K562 (cell line): ENCODE measurements at regions not wholly inside any gene's neighbourhood (a gene's known extent, or its start where the extent isn't known, plus 50 kb on each side); places are given as distances from the start of the nearest gene placed in this dataset.

ENCODE experiments used
- ATAC-seq: fragments of 200-7000 bp; cut with Tn5 transposase; 3 replicates; pipeline ENCODE4 v1.9.1; 2020; ENCODE audit warnings: moderate library complexity
- BruUV-seq: library from RNA; stranded (reverse); fragments of 400-500 nt; replicated peaks from 2 replicates; lab custom pipeline; 2021; lab: Mats Ljungman, UMichigan
- CTCF ChIA-PET: fragments of 300-600 bp; formaldehyde crosslinking; extraction: SDS; loops from one replicate; lab custom pipeline; 2021; ENCODE audit warnings: low intra/inter-chr PET ratio; lab: Yijun Ruan, JAX
- POLR2A ChIA-PET: fragments of 300-600, 350-650 bp; sonication (Branson Sonifier 250); formaldehyde crosslinking; extraction: SDS; loops from one replicate; lab custom pipeline; 2021; ENCODE audit warnings: antibody characterized with exemption, inconsistent platforms; lab: Yijun Ruan, JAX
- DNase-seq, 4 experiments: peaks; one replicate each; pipeline versions ENCODE4 v3.0.0 to v3.0.0-alpha.2; 2011 to 2018; ENCODE audit warnings: low spot score in 3 of 4, mixed read lengths in 3 of 4; ENCODE audit errors: extremely low read depth in 1 of 4
- FAIRE-seq: peaks from 2 replicates; lab custom pipeline; 2011; peaks lifted over from hg19 to GRCh38; lab: Jason Lieb, UNC
- H2AFZ ChIP-seq: 2 replicates; pipeline ENCODE4 v1.6.0; 2011; ENCODE audit warnings: low read depth, low read length, control low read depth, inconsistent platforms
- H3K27ac ChIP-seq: fragments of 200-600 bp; 3 replicates; pipeline ENCODE4 v1.8.0; 2011; ENCODE audit warnings: low read depth, mild to moderate bottlenecking, control low read depth, inconsistent platforms, low read length, moderate library complexity, mixed read lengths; ENCODE audit errors: extremely low read depth
- H3K27me3 ChIP-seq, 2 experiments: fragments of 300-600 bp in 1 of 2; 2 replicates in 1 of 2; 3 replicates in 1 of 2; pipeline versions ENCODE4 v1.6.0 to v1.8.0; 2011; ENCODE audit warnings: inconsistent platforms in 2 of 2, low read length in 2 of 2, mild to moderate bottlenecking in 1 of 2, mixed read lengths in 1 of 2, moderate library complexity in 1 of 2; ENCODE audit not compliant: control insufficient read depth in 2 of 2, insufficient read depth in 2 of 2
- H3K36me3 ChIP-seq: fragments of 300-600 bp; 3 replicates; pipeline ENCODE4 v1.8.0; 2011; ENCODE audit warnings: mild to moderate bottlenecking, low read length, inconsistent platforms; ENCODE audit not compliant: control insufficient read depth, insufficient read depth
- H3K4me1 ChIP-seq, 2 experiments: fragments of 200-600 bp in 1 of 2; replicated peaks in 1 of 2; 2 replicates in 1 of 2; 3 replicates in 1 of 2; pipeline versions ENCODE4 v1.5.1 to v1.8.0; 2011; ENCODE audit warnings: inconsistent platforms in 2 of 2, low read length in 2 of 2, mild to moderate bottlenecking in 1 of 2, mixed read lengths in 1 of 2, moderate library complexity in 1 of 2; ENCODE audit not compliant: control insufficient read depth in 2 of 2, insufficient read depth in 2 of 2
- H3K4me2 ChIP-seq: 2 replicates; pipeline ENCODE4 v1.6.1; 2011; ENCODE audit warnings: low read length, control low read depth, inconsistent platforms, mixed read lengths; ENCODE audit not compliant: insufficient read depth
- H3K4me3 ChIP-seq: fragments of 200-600 bp; sonication (generic), shearing (Covaris generic); 2 replicates; pipeline ENCODE4 v1.5.1; 2016; ENCODE audit warnings: control low read depth, inconsistent platforms
- H3K79me2 ChIP-seq: fragments of 200-600 bp; 3 replicates; pipeline ENCODE4 v1.8.0; 2011; ENCODE audit warnings: low read length, inconsistent platforms; ENCODE audit not compliant: control insufficient read depth, insufficient read depth
- H3K9ac ChIP-seq, 2 experiments: 2 replicates each; pipeline versions ENCODE4 v1.6.0 to v1.6.1; 2011; ENCODE audit warnings: low read depth in 2 of 2, low read length in 2 of 2, control low read depth in 1 of 2, inconsistent platforms in 1 of 2, mild to moderate bottlenecking in 1 of 2, mixed read lengths in 1 of 2; ENCODE audit not compliant: insufficient read depth in 1 of 2
- H3K9me1 ChIP-seq: one replicate; pipeline ENCODE4 v1.6.0; 2011; ENCODE audit warnings: inconsistent platforms, mild to moderate bottlenecking, low read length, moderate library complexity; ENCODE audit not compliant: control insufficient read depth, insufficient read depth
- H3K9me3 ChIP-seq: replicated peaks from 2 replicates; pipeline ENCODE4 v1.5.1; 2011; ENCODE audit warnings: low read depth, low read length, inconsistent platforms; ENCODE audit not compliant: control insufficient read depth, insufficient read depth
- H4K20me1 ChIP-seq: replicated peaks from 2 replicates; pipeline ENCODE4 v1.6.1; 2011; ENCODE audit warnings: low read length, inconsistent platforms, mixed read lengths; ENCODE audit not compliant: control insufficient read depth, insufficient read depth
- BRF1 ChIP-seq: IDR thresholded peaks from 3 replicates; pipeline ENCODE4 v1.6.1; 2011; ENCODE audit warnings: borderline replicate concordance, mild to moderate bottlenecking; ENCODE audit not compliant: insufficient read length; ENCODE audit errors: extremely low read depth
- CCAR2 ChIP-seq: fragments of 200-400 bp; formaldehyde crosslinking; IDR thresholded peaks from 2 replicates; pipeline ENCODE4 v1.6.1; 2017; ENCODE audit warnings: mild to moderate bottlenecking, low read depth, low read length
- HMGN3 ChIP-seq: IDR thresholded peaks from 2 replicates; pipeline ENCODE4 v1.6.1; 2011; ENCODE audit warnings: borderline replicate concordance, low read depth, mild to moderate bottlenecking, mixed read lengths, low read length; ENCODE audit not compliant: insufficient read length; ENCODE audit errors: extremely low read depth
- IRF2 ChIP-seq: sonication (generic); formaldehyde crosslinking; IDR thresholded peaks from 2 replicates; pipeline ENCODE4 v1.8.1; 2022; ENCODE audit warnings: mild to moderate bottlenecking, missing genetic modification reagents
- NCOA1 ChIP-seq: fragments of 450-650 bp; IDR thresholded peaks from 2 replicates; pipeline ENCODE4 v1.6.1; 2016; ENCODE audit warnings: low read depth
- NFXL1 ChIP-seq: fragments of 450-650 bp; formaldehyde crosslinking; IDR thresholded peaks from 2 replicates; pipeline ENCODE4 v1.4.0; 2021; ENCODE audit warnings: mild to moderate bottlenecking
- NR2F6 ChIP-seq: fragments of 450-650 bp; formaldehyde crosslinking; IDR thresholded peaks from 2 replicates; pipeline ENCODE4 v1.4.0; 2020; ENCODE audit warnings: mild to moderate bottlenecking
- PHB2 ChIP-seq: fragments of 450-650 bp; IDR thresholded peaks from 2 replicates; pipeline ENCODE4 v1.6.1; 2017; ENCODE audit warnings: low read depth
- RBM22 ChIP-seq: fragments of 200-400 bp; formaldehyde crosslinking; IDR thresholded peaks from 2 replicates; pipeline ENCODE4 v1.6.1; 2018; ENCODE audit warnings: low read length, low read depth; ENCODE audit not compliant: poor library complexity, severe bottlenecking
- TBP ChIP-seq: optimal IDR thresholded peaks from 2 replicates; pipeline ENCODE3; 2011; ENCODE audit warnings: low read depth, low read length, improper control_type of control experiment
- TRIM25 ChIP-seq: fragments of 450-650 bp; IDR thresholded peaks from 2 replicates; pipeline ENCODE4 v1.7.0; 2016; ENCODE audit warnings: borderline replicate concordance
- ZBTB11 ChIP-seq, 3 experiments: fragments of 200-800 bp in 1 of 3; fragments of 250-450 bp in 1 of 3; fragments of 450-650 bp in 1 of 3; sonication (Bioruptor Pico) in 1 of 3; sonication (Bioruptor generic) in 1 of 3; formaldehyde crosslinking in 1 of 3; IDR thresholded peaks; 2 replicates each; pipeline versions ENCODE4 v1.6.1 to v1.8.0; 2016 to 2022; ENCODE audit warnings: mild to moderate bottlenecking in 2 of 3, missing genetic modification characterization in 2 of 3, missing compliant biosample characterization in 1 of 3, moderate library complexity in 1 of 3
- ZKSCAN1 ChIP-seq: fragments of 150-350 bp; IDR thresholded peaks from 2 replicates; pipeline ENCODE4 v1.6.1; 2016; ENCODE audit warnings: low read depth, low read length
- ZNF431 ChIP-seq: sonication (generic); formaldehyde crosslinking; IDR thresholded peaks from 2 replicates; pipeline ENCODE4 v1.8.0; 2022; ENCODE audit warnings: mild to moderate bottlenecking, missing genetic modification reagents
- ZNF561 ChIP-seq: fragments of 450-650 bp; formaldehyde crosslinking; conservative IDR thresholded peaks from 2 replicates; pipeline ENCODE4 v1.4.0; 2020; ENCODE audit warnings: mild to moderate bottlenecking, moderate library complexity
- ZNF668 ChIP-seq: fragments of 250-450 bp; sonication (Bioruptor Pico); IDR thresholded peaks from 2 replicates; pipeline ENCODE4 v1.8.0; 2022; ENCODE audit warnings: mild to moderate bottlenecking, inconsistent platforms
- ZNF717 ChIP-seq: fragments of 250-450 bp; sonication (Bioruptor Pico); IDR thresholded peaks from 2 replicates; pipeline ENCODE4 v1.5.0; 2021
- WGBS: fragments of 100-300 bp; shearing (Covaris generic); methylation state at CpG from one replicate; pipeline ENCODE4 v1.1.6; 2016; ENCODE audit warnings: low coverage, mixed read lengths; ENCODE audit not compliant: insufficient coverage; ENCODE audit errors: missing lambda C conversion rate; 5-methylcytosine and 5-hydroxymethylcytosine counted together
- in situ Hi-C: fragments of 300-500 bp; cut with MboI; formaldehyde crosslinking; loops from 4 replicates; pipeline ENCODE4 v1.15.0; 2018; ENCODE audit warnings: inconsistent platforms, mixed read lengths
- intact Hi-C: fragments of 100-400 bp; cut with micrococcal nuclease; formaldehyde crosslinking; loops from 2 replicates; pipeline ENCODE4 v1.14.2; 2022

- WGBS: 0% methylated on average over 1 of the region's 1 CpG
- in situ Hi-C loops: no loop called here
- POLR2A ChIA-PET: no interaction called here
Observed at GRCh38 chr6:81362246-81362645, 390.2 kb downstream of the TENT5A start.

More at GRCh38 chr6:81362246-81362645, 390.2 kb downstream of the TENT5A start:
- no peaks in the 10 kb centered on the region for H3K79me2 ChIP-seq
- no peaks in the 10 kb centered on the region for H4K20me1 ChIP-seq
- CTCF ChIA-PET: no interaction called here
- intact Hi-C loops: no loop called here
- TF ChIP-seq ZNF561 (no peak), NCOA1 (no peak), ZNF717 (CRISPR knock-in tag) (no peak), IRF2 (CRISPR knock-in tag) (no peak), ZNF431 (CRISPR knock-in tag) (no peak), ZBTB11 (CRISPR knock-in tag; IDR thresholded peaks at IDR 0.05) (no peak), NFXL1 (CRISPR knock-in tag) (no peak), NR2F6 (no peak), HMGN3 (no peak), PHB2 (no peak), BRF1 (no peak), ZNF668 (CRISPR knock-in tag) (no peak), TRIM25 (no peak), CCAR2 (no peak), TBP (no peak), ZKSCAN1 (no peak), RBM22 (no peak)
- H2AFZ ChIP-seq: no peak overlapping the region
- no peaks in the 10 kb centered on the region for H3K4me1 ChIP-seq
- no peaks in the 10 kb centered on the region for H3K27me3 ChIP-seq
- no peak for FAIRE-seq
- no peak overlapping the region for H3K4me2 ChIP-seq
- no peak for DNase-seq
- H3K9ac ChIP-seq: no peak overlapping the region
- no peaks in the 10 kb centered on the region for H3K9me3 ChIP-seq
- H3K4me3 ChIP-seq: no peak overlapping the region
- ATAC-seq: no peak
- no peaks in the 10 kb centered on the region for H3K36me3 ChIP-seq
- no peaks in the 10 kb centered on the region for H3K9me1 ChIP-seq
- BruUV-seq: no TSS peak
- no peak overlapping the region for H3K27ac ChIP-seq
